Posterior cingulate gyrus (tissue), 11 donors: ENCODE measurements at regions not wholly inside any gene's neighbourhood (a gene's known extent, or its start where the extent isn't known, plus 50 kb on each side); places are given as distances from the start of the nearest gene placed in this dataset.
"Not testable (repeated sequence)": the region's sequence is repeated elsewhere in the genome, so short reads cannot be mapped to it uniquely, and the experiment has no call there.

Experiments used
- DNase-seq, 10 donors: peaks; one replicate each; pipeline versions ENCODE4 v3.0.0 to v3.0.0-alpha.2; 2020 to 2021; ENCODE audit warnings: mixed read lengths in 3 of 10
- intact Hi-C: fragments of 100-400 bp; cut with DNase I; formaldehyde crosslinking; loops from one replicate; pipeline ENCODE4 v1.15.1; 2023

- intact Hi-C loops: no loop called here
- DNase-seq: no peak
These were observed 129.2 kb upstream of the NRBF2 start for GRCh38 chr10:63003816-63004453.

GRCh38 chr10:62996925-62997324 lies 136.2 kb upstream of the NRBF2 start:
- DNase-seq: no peak
- intact Hi-C loops: no loop called here

GRCh38 chr10:62996516-62996915 lies 136.6 kb upstream of the NRBF2 start:
- intact Hi-C loops: no loop called here
- no peak for DNase-seq

GRCh38 chr10:62993121-62993520 lies 140.0 kb upstream of the NRBF2 start:
- DNase-seq: no peak
- intact Hi-C loops: no loop called here

- no peak for DNase-seq
- intact Hi-C loops: no loop called here
These were observed 140.9 kb upstream of the NRBF2 start for GRCh38 chr10:62992145-62992721.

DNA sequence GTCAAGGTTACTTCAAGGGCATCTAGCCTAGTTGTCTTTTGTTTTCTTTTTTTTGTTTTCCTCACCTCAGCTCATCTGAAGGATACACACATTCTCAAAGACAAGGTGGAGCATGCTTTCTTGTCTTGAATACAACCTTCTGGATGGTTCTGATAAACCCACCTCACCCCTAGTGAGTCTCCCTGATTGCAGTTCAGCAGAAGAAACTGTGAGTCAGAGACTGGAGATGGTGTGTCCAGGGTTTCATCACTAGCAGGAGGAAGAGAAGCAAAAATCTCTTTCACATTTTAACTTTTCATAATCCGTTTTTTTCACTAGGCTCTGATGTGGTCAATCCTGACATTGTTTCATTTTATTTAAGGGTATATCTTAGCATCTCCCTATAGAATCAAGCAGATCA lies 143.0 kb upstream of the NRBF2 start:
- no peak for DNase-seq
- intact Hi-C loops: no loop called here

DNA sequence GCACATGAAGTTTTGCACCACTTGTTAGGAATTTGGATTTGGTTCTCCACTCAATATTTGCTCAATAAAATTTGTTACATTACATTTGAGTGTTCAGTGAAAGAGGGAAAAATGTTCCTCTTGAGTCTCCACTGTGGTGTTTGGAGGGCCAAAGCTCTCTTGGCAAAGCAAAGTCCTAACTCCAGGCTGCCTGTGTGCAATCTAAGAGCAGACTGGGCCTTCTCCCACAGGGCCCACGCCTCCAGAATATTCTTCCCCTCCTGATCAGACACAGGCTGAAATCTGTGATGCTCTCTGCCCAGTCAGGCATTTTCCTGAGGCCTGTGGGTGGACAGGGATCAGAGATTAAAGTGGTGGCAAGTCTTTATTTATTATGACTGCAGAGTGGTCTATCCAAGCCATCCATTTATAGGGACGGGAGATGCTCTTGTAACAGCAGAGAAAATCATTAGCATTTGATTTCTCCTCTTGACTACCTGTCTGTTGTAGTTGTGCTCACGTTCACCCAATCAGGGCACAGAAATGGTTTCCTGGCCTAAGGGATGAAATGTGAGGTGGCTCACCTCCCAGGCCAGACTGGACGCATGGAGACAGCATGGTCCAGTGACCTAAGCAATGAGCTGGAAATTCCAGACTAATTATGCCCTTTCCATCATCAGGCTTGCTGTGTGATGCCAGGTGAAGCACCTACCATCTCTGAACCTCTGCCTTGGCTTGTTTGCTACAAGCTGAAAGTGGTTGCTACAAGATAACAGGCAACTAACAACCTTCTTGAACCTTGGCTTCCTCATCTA lies 147.1 kb upstream of the NRBF2 start:
- no peak for DNase-seq
- intact Hi-C loops: no loop called here

GRCh38 chr10:62981096-62981495 lies 152.0 kb upstream of the NRBF2 start:
- intact Hi-C loops: no loop called here
- no peak for DNase-seq

DNA sequence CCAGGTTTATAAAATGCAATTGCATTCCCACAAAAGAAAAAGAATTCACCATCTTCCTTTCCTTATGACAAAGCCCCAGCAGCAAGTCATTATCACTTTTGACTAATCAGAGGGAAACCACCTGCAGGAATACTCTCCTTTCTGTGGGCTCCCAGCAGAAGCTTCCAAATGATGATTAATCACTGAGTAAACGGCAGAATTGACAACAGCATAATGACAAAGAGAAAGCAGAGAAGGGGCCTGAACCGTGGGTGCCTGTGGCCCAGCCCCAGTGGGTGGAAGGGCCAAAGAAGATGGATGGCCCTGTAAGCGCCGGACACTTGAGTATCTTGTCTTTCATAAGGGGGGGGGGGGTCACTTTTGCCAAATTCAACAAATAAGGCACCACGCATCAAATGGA lies 152.4 kb upstream of the NRBF2 start:
- intact Hi-C loops: no loop called here

GRCh38 chr10:62979921-62980320 lies 153.2 kb upstream of the NRBF2 start:
- intact Hi-C loops: no loop called here
- no peak for DNase-seq

More for the DNA sequence above, 152.4 kb upstream of the NRBF2 start:
- no peak for DNase-seq

DNA sequence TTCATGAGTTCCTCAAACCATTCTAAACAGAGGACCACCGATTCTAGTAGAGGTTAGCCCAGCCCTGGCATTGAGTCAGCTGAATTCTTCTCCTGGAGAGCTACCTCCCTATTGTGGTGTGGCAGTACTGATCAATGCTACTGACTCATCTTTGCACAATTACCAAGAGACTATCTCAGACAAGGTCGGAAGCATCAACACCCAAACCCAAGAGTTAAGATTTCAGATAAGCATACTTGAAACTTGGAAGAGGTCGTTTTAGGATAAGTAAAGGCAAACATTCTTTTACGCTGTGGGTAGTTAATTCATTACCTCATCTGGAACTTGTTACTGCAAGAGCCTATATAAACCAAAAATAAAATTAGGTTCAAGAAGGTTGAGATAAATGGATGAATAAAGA lies 154.6 kb upstream of the NRBF2 start:
- DNase-seq: no peak
- intact Hi-C loops: no loop called here

DNA sequence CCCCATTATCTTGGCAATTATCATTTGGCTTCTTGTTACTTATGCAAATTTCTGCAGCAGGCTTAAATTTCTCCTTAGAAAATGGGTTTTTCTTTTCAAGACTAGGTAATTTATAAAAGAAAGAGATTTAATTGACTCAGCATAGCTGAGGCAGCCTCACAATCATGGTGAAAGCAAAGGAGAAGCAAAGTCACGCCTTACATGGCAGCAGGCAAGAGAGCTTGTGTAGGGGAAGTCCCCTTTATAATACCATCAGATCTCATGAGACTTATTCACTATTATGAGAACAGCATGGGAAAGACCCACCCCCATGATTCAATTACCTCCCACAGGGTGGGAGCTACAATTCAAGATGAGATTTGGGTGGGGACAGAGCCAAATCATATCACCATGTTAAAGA lies 158.3 kb upstream of the NRBF2 start:
- intact Hi-C loops, DNase-seq: not testable (repeated sequence)

- DNase-seq: no peak
- intact Hi-C loops: no loop called here
These were observed 155.9 kb upstream of the EGR2 start for GRCh38 chr10:62972103-62972502.

GRCh38 chr10:62964026-62964425 lies 147.9 kb upstream of the EGR2 start:
- intact Hi-C loops: no loop called here
- DNase-seq: no peak

DNA sequence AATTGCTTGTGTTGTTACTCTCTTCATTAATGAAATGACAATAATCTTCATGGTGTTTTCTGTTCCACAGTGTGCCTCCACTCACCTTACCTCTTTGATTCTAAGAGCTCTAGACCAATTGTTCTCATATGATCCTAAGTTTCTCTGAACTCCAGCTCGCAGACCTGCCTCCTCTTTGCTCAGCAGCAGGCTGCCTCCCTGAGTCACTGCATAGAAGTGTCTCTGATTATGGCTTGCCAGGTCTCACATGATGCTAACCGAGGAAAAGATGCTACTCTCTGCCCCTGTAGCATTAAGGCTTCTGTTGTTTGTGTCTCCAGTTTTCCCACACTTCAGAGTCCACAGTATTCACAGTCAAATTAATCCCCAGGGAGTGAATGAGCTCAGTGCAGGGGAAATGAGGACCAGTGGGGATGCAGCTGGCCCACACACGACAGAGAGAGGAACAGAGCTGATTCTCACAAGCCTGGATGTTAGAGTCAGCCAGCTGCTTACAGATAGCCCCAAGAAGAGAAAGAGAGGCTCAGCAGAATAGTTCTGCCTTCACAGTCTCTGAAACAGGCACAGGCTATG lies 145.9 kb upstream of the EGR2 start:
- intact Hi-C loops: no loop called here
- DNase-seq: peak in 1 of 10 donors; percentile 75

- intact Hi-C loops: no loop called here
- DNase-seq: no peak
These were observed 144.2 kb upstream of the EGR2 start for GRCh38 chr10:62960416-62960815.

DNA sequence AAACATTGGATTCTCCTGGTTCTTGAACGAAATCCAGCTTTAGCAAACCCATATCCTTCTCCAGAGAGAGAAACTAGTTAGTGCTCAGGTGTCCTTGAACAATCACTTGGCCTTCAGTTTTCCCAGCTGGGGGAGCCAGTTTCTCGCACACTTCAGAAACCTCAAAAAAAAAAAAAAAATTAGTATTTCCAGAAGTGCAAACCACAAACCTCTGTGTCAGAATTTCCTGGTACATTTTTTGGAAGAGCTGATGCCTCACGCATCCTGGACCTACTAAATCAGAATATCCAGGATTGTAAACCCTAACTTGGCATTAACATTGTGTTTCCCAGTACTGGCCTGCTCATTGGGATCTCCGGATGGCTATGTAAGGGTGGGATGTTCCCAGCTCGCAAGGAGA lies 143.4 kb upstream of the EGR2 start:
- intact Hi-C loops: no loop called here
- no peak for DNase-seq

- intact Hi-C loops: no loop called here
- no peak for DNase-seq
These were observed 142.8 kb upstream of the EGR2 start for GRCh38 chr10:62958980-62959379.

- intact Hi-C loops: no loop called here
- DNase-seq: peak in 1 of 10 donors; percentile 61
These were observed 130.1 kb upstream of the EGR2 start for GRCh38 chr10:62946278-62946677.

DNA sequence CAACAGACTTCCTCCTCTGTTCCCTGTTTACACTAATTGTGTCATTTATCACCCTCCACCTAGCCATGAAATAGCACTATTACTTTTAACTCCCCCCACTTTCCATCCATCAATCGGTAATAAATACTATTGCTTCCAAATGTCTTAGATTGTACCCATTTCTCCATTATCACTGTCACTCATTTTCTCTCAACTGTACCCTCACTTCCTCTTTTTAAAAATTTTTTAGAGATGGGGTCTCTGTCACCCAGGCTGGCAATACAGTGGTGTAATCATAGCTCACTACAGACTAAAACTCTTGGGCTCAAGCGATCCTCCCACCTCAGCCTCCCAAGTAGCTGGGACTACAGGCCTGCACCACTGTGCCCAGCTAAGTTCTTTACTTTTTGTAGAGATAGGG lies 123.5 kb upstream of the EGR2 start:
- intact Hi-C loops: no loop called here
- DNase-seq: no peak

DNA sequence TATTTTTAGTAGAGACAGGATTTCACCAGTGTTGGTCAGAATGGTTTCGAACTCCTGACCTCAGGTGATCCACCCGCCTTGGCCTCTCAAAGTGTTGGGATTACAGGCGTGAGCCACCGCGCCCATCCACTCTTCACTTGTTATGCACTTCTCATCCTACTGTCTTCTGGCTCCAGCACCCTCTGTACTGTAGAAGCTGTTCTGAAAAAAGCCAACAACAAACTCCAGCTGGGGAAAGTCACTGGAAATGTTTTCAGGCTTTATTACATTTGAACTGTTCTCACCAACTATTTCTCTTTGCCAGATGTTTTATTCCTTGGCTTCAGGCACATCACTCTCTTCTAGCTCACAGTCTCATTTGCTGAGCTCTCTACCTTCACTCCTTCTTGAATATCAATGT lies 122.5 kb upstream of the EGR2 start:
- DNase-seq: no peak
- intact Hi-C loops: no loop called here

- DNase-seq: no peak
- intact Hi-C loops: no loop called here
These were observed 121.5 kb upstream of the EGR2 start for GRCh38 chr10:62937674-62938073.
